GM18868 (cell line): ENCODE measurements at regions not wholly inside any gene's neighbourhood (a gene's known extent, or its start where the extent isn't known, plus 50 kb on each side); places are given as distances from the start of the nearest gene placed in this dataset.

Experiments
- ATAC-seq: cut with Tn5 transposase; IDR thresholded peaks from one replicate; pipeline ENCODE4 v1.9.1; 2021; ENCODE audit warnings: mild to moderate bottlenecking, moderate library complexity; ENCODE audit not compliant: unreplicated experiment

DNA sequence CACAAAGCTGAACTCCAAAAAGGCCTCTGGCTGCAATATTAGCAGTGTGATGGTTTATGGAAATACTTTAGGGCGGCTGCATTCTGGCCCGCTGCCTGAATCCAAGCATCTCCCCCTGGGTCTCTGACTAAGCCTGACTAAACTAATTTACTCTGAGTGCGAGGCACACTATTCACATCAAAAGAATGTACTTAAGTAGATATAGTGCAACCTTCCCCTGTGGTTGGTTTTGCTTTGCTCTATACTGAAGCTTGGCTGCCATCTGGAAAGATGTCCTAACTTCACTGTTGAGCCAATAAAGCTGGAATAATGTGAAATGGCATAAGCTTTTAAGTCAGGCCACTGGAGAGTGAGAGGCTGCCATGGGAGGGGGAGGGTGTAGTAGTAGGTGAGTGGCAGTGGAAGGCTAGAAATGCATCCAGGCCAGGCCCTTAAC is 321.6 kb downstream of the AASDHPPT start:
- ATAC-seq = no peak

DNA sequence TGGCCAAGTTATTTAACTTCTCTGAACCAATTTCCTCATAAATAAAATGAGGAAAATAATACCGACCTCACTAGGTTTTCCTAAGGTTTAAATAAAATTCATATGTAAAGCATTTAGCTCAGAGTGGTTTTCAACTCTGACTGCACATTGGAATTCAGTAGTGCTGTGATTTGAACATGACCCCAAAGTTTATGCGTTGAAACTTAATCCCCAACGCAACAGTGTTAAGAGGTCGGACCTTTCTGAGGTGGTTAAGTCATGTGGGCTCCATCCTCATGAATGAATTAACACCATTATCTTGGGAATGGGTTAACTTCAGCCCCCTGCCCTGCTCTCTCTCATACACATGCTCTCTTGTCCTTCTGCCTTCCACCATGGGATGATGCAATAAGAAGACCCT is 322.2 kb downstream of the AASDHPPT start:
- ATAC-seq = no peak

DNA sequence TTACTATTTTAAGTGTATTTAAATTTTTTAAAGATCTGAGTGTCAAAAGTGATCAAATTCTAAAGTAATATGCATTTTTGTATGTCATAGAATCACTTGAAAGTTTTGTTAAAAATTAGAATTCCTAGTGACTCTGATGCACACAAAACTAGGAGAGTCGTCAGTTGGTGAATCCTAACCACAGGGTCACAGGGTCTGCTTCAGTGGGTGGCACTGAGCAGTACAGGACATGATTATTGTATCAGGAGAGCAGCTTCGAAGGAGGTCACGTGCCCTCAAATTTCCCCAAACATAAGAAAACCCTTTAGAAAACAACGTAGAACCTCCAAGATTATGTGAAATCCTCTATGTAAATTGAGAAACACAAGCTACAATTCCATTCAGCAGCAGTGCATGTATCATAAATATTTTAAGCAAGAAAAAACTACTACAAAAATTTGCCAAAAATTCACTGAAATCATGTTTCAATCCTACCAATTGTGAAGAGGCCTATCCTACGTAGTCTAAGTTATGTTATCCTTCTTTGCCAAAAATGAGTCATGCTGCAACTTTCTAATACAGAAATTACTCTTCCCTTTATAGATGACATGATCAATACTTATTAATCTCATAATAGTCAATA is 323.6 kb downstream of the AASDHPPT start:
- no peak for ATAC-seq

DNA sequence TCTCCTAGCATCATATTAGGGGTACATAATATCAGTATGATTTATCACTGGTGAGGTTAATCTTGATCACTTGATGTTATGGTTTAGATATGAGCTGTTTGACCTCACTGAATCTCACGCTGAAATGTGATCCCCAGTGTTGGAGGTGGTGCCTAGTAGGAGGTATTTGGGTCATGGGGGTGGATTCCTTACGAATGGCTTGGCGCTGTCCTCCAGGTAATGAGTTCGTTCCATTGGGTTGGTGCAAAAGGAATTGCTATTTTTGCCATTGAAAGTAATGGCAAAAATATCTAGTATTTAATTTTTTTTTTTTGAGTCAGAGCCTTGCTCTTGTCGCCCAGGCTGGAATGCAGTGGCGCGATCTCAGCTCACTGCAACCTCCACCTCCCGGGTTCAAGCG is 326.3 kb downstream of the AASDHPPT start:
- ATAC-seq = no peak

DNA sequence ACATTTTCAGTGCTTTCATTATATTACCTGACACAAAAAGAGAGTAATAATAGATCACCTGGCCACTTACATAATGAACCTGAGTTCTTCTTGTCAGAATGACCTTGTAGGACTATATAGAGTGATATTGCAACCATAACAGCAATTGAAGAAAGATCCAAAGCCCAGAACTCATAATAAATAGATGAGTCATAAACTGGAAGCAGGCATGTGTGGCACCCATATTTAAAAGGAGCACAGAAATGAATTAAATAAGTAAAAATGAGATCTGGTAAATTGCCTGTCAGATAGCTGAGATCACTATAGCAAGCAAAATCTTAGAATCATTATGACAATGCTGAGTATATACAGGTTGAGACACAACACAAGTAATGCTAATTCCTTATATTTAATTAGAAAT is 331.8 kb downstream of the AASDHPPT start:
- no peak for ATAC-seq

DNA sequence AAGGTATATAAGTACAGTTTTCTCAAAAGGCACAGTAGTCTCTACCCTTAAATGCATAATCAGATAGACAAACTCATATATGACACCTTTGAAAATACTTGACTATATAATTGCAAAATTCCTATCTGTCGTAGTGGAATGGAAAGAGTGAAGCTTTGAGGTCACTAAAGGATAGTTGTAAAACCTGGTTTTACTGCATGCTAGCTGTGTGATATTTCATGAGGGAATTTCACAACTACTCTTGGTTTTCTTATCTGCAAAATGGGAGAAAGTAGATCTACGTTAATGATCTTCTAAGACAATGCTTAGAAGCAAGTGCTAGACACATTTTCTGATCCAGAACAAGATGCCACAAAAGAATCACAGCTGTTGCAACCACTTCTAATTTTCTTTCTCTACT is 332.2 kb downstream of the AASDHPPT start:
- ATAC-seq = no peak

DNA sequence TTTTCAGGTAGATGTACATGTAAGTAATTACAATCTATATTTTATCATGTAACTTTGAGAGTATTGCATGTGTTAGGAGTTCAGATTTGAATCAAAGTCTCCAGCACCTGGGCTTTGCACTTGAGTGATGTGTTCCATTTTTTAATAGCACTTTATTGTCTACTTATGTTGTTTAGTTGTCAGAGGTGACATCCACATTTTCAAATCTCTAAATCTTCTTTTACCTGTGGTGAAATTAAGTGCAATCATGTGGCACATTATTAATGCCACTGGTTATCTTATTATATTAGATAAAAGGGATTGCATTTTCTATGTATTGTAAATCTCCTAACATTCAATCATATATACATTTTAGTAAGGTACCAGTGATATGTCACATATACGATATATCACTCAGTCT is 333.4 kb downstream of the AASDHPPT start:
- ATAC-seq = no peak

DNA sequence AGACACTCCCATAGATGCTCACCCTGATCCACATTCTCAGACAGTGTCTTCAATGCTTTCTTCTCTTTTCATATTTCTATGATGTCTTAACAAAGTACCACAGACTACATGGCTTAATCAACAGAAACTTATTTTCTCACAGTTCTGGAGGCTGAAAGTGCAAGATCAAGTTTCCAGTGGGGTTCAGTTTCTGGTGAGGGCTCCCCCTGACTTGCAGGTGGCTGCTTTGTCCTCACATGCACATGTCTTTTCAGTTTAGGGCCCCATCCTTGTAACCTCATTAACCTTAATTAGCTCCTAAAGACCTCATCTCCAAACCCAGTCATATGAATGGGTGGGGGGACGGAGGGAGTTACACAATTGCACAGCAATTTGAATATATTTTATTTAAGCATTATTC is 335.8 kb downstream of the AASDHPPT start:
- ATAC-seq = no peak

DNA sequence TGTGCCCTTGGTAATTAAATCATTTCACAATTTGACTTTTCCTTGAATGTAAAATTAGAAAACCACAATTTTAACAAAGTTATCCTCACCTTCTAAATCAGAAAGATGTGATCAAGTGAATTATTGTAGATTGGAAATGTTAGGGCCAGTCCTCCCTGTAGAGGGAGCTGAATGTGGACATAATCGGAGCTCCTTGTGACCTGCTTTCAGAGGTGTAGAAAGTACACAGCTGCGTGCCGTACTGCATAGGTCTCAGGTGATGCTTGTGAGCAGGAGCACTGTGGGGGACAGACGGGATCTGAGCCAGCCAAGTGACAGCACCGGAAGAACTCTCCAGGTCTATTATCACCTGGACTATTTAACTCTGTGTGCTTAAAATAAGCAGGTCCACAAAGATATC is 338.0 kb downstream of the AASDHPPT start:
- ATAC-seq = no peak

DNA sequence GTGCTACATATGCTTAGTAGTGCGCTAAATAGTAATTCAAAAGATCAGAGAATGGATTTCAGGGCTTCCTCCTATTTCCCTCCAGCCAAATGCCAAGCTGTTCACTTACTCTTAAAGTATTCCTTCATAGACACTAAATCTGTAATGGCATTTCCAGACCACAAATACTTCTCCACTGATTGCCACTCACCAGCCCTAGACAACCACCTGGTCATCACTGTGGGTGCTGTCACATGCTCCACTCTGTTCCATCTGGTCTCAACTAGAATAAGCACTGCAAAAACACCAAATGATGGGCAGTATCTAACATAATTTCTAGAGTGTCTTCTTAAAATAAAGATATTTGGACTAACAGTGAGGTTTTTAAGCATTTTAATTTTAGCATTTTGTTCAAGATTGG is 341.3 kb downstream of the AASDHPPT start:
- ATAC-seq = no peak

DNA sequence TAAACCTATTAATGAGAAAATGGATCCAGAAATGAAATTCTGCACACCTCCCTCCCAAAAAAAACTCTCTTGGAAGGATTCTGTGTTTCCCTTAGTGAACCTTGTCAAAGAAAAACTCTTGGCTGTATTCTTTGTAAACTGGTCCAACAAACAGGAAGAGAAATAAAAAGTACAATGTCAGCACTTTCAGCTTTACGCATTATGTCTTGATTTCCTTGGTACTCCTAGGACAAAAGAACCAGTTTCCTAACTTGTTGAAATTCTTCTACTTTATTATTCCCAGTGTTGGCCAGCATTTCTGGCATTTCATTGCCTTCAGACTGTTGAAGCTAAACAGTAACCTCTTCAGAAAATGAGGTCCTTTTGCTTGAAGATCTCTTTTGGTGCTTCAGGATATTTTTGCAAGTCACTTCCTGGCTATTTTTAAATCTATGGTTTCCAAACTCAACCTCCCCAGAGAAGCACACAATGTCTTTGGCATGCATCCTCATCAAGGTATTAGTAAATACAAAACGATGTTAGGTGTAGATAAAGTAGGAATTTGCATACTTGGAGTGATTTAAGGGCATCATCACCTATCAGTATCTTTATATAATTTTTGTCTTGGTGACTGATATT is 342.7 kb downstream of the AASDHPPT start:
- no peak for ATAC-seq

DNA sequence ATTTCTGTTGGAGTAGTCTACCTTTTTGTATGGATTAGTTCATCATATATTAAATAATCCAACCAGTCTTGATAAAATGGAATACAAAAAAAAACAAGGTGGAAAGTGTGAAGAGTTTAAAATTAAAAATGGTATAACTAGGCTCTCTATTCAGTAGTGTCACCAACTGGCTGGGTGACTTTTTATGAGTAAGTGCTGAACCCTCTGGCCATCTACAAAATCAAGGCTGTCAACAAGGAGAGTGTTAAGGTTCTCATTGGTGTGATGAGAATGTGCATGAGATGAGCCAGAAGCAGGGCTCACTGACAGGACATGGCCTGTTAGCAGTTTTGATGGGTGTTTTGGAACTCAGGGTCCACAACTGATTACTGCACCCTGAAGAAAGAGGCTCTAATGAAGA is 343.2 kb downstream of the AASDHPPT start:
- no peak for ATAC-seq

DNA sequence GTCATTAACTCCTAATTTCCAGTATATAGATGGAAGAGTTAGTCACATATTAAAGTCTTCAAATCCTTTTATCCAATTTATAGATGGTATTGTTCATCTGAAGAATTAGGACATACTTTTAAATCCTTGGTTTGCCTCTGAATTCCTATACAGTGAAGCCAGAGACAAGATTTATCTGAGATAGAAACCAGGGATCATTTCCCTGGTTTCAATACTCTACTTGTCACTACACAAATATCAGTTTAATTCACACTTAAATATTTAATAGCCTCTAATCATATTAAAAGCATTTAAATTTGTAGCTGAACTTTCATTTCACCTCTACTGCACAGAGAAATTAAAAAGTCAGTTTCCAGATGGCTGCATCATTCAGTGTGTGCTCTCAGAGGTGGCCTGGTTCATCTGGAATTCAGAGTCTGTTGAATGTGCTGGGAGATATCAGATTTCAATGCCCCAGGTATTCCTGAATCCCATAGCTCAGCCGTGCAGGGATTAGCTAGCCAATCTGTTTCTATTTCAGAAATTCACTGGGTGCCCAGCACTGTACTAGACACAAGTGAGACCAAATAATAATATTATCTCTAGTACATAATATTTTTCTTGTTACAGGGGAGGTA is 344.3 kb downstream of the AASDHPPT start:
- ATAC-seq = no peak

DNA sequence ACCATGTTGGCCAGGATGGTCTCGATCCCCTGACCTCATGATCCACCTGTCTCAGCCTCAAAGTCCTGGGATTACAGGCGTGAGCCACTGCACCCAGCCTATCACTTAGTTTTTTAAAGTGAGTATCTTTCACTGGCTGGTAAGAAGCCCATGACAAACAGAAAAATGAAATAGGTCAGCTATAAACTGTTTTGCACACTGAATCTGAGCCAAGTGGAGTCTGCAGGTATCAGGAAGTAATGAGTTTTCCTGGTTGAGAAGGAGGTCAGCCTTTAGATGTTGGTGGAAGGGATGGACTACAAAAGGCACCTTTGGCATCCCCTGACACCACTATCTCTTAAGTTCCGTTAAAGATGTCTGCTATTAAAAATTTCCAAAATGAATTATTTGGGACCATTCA is 345.1 kb downstream of the AASDHPPT start:
- ATAC-seq = no peak

DNA sequence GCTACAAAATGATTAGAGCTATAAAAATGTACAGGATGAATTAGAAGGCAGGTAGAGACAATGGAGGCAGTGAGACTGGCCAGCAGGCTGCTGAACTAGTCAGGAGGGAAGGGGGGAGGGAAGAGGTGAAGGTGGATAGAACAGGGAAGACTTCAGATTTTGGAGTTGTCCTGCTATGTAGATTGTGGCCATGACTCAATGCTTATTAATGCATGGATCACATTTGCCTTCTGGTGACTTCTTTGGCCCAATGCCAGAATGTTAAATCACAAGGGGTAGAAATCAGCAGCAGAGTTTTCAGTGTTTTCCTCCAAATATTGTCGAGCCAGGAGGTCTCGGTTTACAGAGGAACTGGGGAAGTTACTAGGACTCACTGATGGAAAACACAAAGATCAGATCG is 346.6 kb downstream of the AASDHPPT start:
- ATAC-seq = no peak

DNA sequence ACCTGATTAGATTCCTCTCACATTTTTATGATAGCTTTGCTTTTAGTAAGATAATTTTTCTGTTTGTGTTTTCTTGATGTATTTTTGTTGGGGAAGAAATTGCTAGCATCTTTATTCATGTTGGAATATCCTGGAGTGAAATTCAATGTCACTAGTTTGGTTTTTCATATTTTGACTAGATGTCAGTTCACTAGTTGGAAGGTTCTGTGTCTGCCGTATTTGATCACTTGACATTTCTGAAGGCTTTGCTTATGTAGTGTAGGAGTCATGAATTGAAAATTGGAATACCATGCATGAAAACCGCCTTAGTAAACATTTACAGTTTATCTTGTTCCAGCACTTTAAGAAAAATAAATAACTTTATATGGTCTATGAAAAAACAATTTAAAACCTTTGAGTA is 348.4 kb downstream of the AASDHPPT start:
- ATAC-seq = no peak

DNA sequence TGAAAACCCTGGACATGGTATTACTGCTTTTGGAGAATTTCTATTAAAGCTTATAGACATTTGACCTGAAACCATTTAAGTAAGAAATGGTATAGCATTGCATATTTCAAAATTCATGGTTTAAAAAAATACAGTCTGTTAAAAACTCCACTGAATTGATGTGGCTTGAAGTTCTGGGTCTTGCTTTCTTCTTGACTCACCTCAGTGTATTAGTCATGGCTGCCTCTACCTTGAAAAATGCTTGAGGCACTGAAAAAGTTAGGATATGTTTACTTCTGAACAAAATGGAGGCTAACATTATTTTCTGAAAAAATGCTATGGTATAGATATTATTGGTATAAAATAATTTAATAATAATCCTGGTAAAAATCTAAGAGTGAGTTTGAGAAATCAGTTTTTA is 349.2 kb downstream of the AASDHPPT start:
- no peak for ATAC-seq

DNA sequence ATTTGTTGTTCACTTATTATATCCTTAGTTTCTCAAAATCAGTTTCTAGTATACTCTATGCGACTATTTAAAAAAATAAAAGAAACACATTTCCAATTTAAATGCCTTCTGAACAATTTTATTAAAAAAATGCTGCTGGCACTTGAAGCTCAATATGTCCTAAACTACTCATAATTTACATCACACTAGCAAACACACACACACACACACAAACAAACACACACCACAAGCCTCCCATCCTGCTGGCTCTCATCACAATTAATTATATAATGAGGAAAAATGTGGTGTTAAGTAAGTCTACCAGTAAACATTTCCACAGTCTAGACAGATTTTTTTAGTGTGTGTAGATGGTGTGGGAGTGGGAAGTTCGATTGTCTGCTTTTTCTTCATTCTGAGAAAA is 350.3 kb downstream of the AASDHPPT start:
- no peak for ATAC-seq

DNA sequence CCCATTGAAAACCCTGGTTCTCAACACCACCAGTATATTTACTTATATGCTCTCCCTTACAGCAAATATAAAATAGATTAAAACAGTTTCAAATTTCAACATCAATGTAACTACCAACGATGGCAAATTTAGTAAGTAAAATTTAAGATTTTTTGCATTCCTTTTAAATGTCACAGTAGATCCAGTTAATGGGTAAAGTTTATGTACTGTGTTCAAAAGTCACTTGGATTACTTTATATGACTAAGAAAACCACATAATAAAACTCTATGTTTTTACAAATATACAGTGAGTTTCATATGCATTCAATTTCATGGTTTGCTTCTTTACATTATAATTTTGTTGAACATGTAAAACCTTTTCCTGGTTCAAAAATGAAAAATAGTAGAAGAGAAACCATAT is 364.6 kb downstream of the AASDHPPT start:
- ATAC-seq = no peak

DNA sequence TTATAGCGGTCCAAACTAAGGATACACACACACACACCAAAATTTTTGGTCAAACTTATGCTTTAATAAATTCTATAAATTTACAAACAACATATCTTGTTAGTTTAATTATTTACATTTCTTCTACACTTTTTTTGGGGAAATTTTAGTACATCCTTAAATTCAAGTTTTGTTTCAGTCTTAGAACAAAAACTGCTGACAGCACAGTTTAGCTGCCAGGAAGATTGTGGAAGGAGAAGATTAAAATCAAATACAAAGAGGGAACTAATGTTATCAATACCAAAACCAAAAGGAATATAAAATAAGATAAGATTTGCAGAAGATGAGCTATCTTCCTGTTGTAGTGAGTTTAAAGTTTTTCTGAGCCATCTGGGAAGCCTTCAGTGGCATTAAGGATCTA is 368.8 kb downstream of the AASDHPPT start:
- ATAC-seq = no peak

DNA sequence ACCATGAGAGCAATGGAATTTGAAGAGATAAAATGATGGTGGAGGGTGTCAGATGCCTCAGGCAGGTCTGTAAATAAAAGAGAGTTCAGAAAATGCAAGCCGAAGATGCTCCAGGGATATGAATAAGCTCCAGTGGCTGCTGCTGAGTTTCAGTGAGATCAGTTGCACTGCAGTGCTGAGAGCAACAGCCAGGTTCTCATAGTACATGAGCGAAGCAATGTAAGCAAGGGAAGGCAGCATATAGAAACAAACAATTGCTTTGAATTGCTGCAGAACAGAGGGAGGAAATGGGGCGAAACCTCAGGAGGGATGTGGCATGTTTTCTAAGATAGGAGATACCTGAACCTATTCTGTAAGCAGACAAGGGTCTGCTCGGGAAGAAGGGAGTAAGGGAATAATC is 369.5 kb downstream of the AASDHPPT start:
- ATAC-seq = no peak

DNA sequence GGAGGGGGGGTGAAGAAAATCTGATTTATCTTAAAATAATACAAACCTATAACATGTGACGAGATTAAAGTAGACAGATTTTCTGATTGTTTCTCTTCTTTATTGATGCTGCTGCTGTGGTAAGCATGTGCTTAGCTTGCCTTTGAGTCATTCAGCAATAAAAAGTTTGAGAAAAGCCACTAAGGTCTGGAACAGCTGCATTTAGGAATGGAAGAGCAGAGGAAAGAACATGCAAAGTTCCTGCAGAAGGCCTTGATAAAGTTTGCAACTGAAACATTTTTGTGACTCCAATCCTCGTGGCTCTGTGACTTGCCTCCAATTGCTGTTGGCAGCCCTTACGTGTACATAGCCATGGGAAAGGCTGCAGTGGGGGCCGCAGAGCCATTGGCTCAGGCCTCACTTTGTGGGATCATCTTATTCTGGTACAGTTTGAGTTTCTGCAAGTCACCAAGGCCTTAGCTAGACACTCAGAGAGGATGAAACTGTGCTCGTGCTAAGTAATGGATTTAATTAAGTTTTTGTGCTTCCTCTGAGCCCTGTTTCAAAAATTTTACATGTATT is 370.2 kb downstream of the AASDHPPT start:
- ATAC-seq = no peak
